Fibroblast of skin of right biceps (primary cell): ENCODE measurements at regions not wholly inside any gene's neighbourhood (a gene's known extent, or its start where the extent isn't known, plus 50 kb on each side); places are given as distances from the start of the nearest gene placed in this dataset.

Source experiments
- DNase-seq: peaks from one replicate; pipeline ENCODE4 v3.0.0-alpha.2; 2013

- DNase-seq = no peak
These were observed 184.9 kb upstream of the ETAA1 start for GRCh38 chr2:67212203-67212602.

- DNase-seq = no peak
These were observed 183.9 kb upstream of the ETAA1 start for GRCh38 chr2:67213270-67213670.

GRCh38 chr2:67213677-67214402 lies 183.3 kb upstream of the ETAA1 start:
- no peak for DNase-seq

GRCh38 chr2:67214585-67215185 lies 182.4 kb upstream of the ETAA1 start:
- DNase-seq = no peak

GRCh38 chr2:67215214-67216055 lies 181.7 kb upstream of the ETAA1 start:
- DNase-seq = peak; percentile 69

GRCh38 chr2:67216103-67216502 lies 181.0 kb upstream of the ETAA1 start:
- no peak for DNase-seq

GRCh38 chr2:67216881-67217280 lies 180.3 kb upstream of the ETAA1 start:
- no peak for DNase-seq

- DNase-seq = no peak
These were observed 179.7 kb upstream of the ETAA1 start for GRCh38 chr2:67217398-67217797.

GRCh38 chr2:67218056-67218455 lies 179.1 kb upstream of the ETAA1 start:
- no peak for DNase-seq

- peak; percentile 1 for DNase-seq
These were observed 177.5 kb upstream of the ETAA1 start for GRCh38 chr2:67219651-67220050.

- peak; percentile 34 for DNase-seq
These were observed 175.9 kb upstream of the ETAA1 start for GRCh38 chr2:67221266-67221665.

GRCh38 chr2:67225287-67225973 lies 171.7 kb upstream of the ETAA1 start:
- no peak for DNase-seq

- no peak for DNase-seq
These were observed 167.4 kb upstream of the ETAA1 start for GRCh38 chr2:67229706-67230105.

- no peak for DNase-seq
These were observed 164.2 kb upstream of the ETAA1 start for GRCh38 chr2:67232936-67233335.

GRCh38 chr2:67234440-67234839 lies 162.7 kb upstream of the ETAA1 start:
- peak; percentile 48 for DNase-seq

GRCh38 chr2:67237288-67237687 lies 159.8 kb upstream of the ETAA1 start:
- no peak for DNase-seq

GRCh38 chr2:67240507-67240906 lies 156.6 kb upstream of the ETAA1 start:
- no peak for DNase-seq

- DNase-seq = no peak
These were observed 155.7 kb upstream of the ETAA1 start for GRCh38 chr2:67241453-67241852.

- no peak for DNase-seq
These were observed 154.7 kb upstream of the ETAA1 start for GRCh38 chr2:67242456-67242855.

GRCh38 chr2:67243919-67244318 lies 153.2 kb upstream of the ETAA1 start:
- no peak for DNase-seq

- DNase-seq = no peak
These were observed 150.3 kb upstream of the ETAA1 start for GRCh38 chr2:67246791-67247190.

- no peak for DNase-seq
These were observed 145.4 kb upstream of the ETAA1 start for GRCh38 chr2:67251741-67252140.

- DNase-seq = peak; percentile 36
These were observed 141.1 kb upstream of the ETAA1 start for GRCh38 chr2:67255933-67256615.
